B cell (primary cell): ENCODE measurements at regions not wholly inside any gene's neighbourhood (a gene's known extent, or its start where the extent isn't known, plus 50 kb on each side); places are given as distances from the start of the nearest gene placed in this dataset.

ENCODE experiments used
- ATAC-seq: fragments of 200-7000 bp; cut with Tn5 transposase; one replicate; pipeline ENCODE4 v1.10.0; 2021; ENCODE audit warnings: low read depth, mild to moderate bottlenecking, moderate number of reproducible peaks, moderate library complexity
- CTCF ChIA-PET: fragments of 350-600 bp; sonication (Branson Sonifier 250); formaldehyde crosslinking; loops from one replicate; lab custom pipeline; 2021; ENCODE audit warnings: antibody characterized with exemption, inconsistent platforms; lab: Charles Lee
- POLR2A ChIA-PET: fragments of 350-600 bp; sonication (Branson Sonifier 250); formaldehyde crosslinking; loops from one replicate; lab custom pipeline; 2021; ENCODE audit warnings: antibody characterized with exemption; lab: Charles Lee
- DNase-seq: peaks from one replicate; pipeline ENCODE4 v3.0.0; 2013
- H2AFZ ChIP-seq: 2 replicates; pipeline ENCODE4 v1.6.1; 2012; ENCODE audit warnings: mild to moderate bottlenecking, low read depth, low read length; ENCODE audit not compliant: insufficient read depth, poor library complexity, severe bottlenecking
- H3K27ac ChIP-seq, 2 donors: 1 replicate in 1 of 2; 2 replicates in 1 of 2; pipeline ENCODE4 v1.5.1; 2012 to 2013; ENCODE audit warnings: low read length in 2 of 2, mild to moderate bottlenecking in 2 of 2, moderate library complexity in 1 of 2
- H3K27me3 ChIP-seq, 4 experiments: fragments of 200-600 bp in 1 of 4; sonication (generic) in 1 of 4; replicated peaks in 1 of 4; 1 replicate in 2 of 4; 2 replicates in 2 of 4; pipeline versions ENCODE4 v1.6.1 to v1.7.0; 2013 to 2016; ENCODE audit warnings: low read length in 3 of 4, mild to moderate bottlenecking in 2 of 4, mixed read lengths in 1 of 4, moderate library complexity in 1 of 4; ENCODE audit not compliant: insufficient read depth in 4 of 4, control insufficient read depth in 3 of 4; ENCODE audit errors: control extremely low read depth in 1 of 4
- H3K36me3 ChIP-seq, 2 experiments: replicated peaks in 1 of 2; 1 replicate in 1 of 2; 2 replicates in 1 of 2; pipeline versions ENCODE4 v1.6.1 to v1.7.1; 2013; ENCODE audit warnings: low read length in 1 of 2; ENCODE audit not compliant: insufficient read depth in 2 of 2, control insufficient read depth in 1 of 2; ENCODE audit errors: control extremely low read depth in 1 of 2, extremely low read depth in 1 of 2
- H3K4me1 ChIP-seq, 2 donors: fragments of 200-600 bp in 1 of 2; sonication (generic) in 1 of 2; 1 replicate in 1 of 2; 2 replicates in 1 of 2; pipeline versions ENCODE4 v1.5.1 to v1.6.1; 2013 to 2017; ENCODE audit warnings: low read length in 2 of 2; ENCODE audit not compliant: control insufficient read depth in 2 of 2, insufficient read depth in 2 of 2
- H3K4me2 ChIP-seq: replicated peaks from 2 replicates; pipeline ENCODE3; 2012; ENCODE audit warnings: mild to moderate bottlenecking, low read depth, low read length; ENCODE audit not compliant: poor library complexity, severe bottlenecking
- H3K4me3 ChIP-seq, 5 experiments: fragments of 200-600 bp in 1 of 5; sonication (generic) in 1 of 5; 1 replicate in 3 of 5; 2 replicates in 2 of 5; pipeline versions ENCODE4 v1.5.1 to v1.7.0; 2011 to 2016; ENCODE audit warnings: low read length in 4 of 5, mild to moderate bottlenecking in 4 of 5, low read depth in 2 of 5, control low read depth in 1 of 5, moderate library complexity in 1 of 5; ENCODE audit not compliant: insufficient read depth in 1 of 5; ENCODE audit errors: control extremely low read depth in 1 of 5, extremely low read depth in 1 of 5
- H3K79me2 ChIP-seq: fragments of 200-600 bp; sonication (generic); one replicate; pipeline ENCODE4 v1.6.0; 2016; ENCODE audit warnings: low read length; ENCODE audit not compliant: control insufficient read depth, insufficient read depth
- H3K9ac ChIP-seq: fragments of 200-600 bp; sonication (generic); 2 replicates; pipeline ENCODE4 v1.6.1; 2017; ENCODE audit warnings: mild to moderate bottlenecking, low read length, moderate library complexity
- H3K9me3 ChIP-seq, 3 donors: one replicate each; pipeline versions ENCODE4 v1.6.1 to v1.7.1; 2013; ENCODE audit warnings: low read length in 2 of 3; ENCODE audit not compliant: control insufficient read depth in 2 of 3, insufficient read depth in 1 of 3; ENCODE audit errors: control extremely low read depth in 1 of 3
- H4K20me1 ChIP-seq: 2 replicates; pipeline ENCODE4 v1.6.0; 2012; ENCODE audit warnings: mild to moderate bottlenecking, low read length; ENCODE audit not compliant: insufficient read depth, control insufficient read depth, poor library complexity, severe bottlenecking
- H3K27ac Mint-ChIP-seq: one replicate; pipeline ENCODE4 v1.8.0; 2021; ENCODE audit warnings: mixed read lengths
- H3K27me3 Mint-ChIP-seq: one replicate; pipeline ENCODE4 v1.8.0; 2021; ENCODE audit warnings: mixed read lengths
- H3K4me1 Mint-ChIP-seq: one replicate; pipeline ENCODE4 v1.8.0; 2021; ENCODE audit warnings: mixed read lengths
- H3K4me3 Mint-ChIP-seq: one replicate; pipeline ENCODE4 v1.8.0; 2021; ENCODE audit warnings: mixed read lengths
- H3K9me3 Mint-ChIP-seq: one replicate; pipeline ENCODE4 v1.8.0; 2022; ENCODE audit warnings: mixed read lengths; ENCODE audit not compliant: insufficient read depth
- CTCF ChIP-seq: fragments of 200-600 bp; IDR thresholded peaks from one replicate; pipeline ENCODE4 v1.8.0; 2022; ENCODE audit warnings: antibody characterized with exemption, mild to moderate bottlenecking
- EZH2 ChIP-seq: IDR thresholded peaks from 2 replicates; pipeline ENCODE4 v1.6.1; 2012; ENCODE audit warnings: borderline replicate concordance, low read depth, mild to moderate bottlenecking, moderate library complexity, low read length; ENCODE audit not compliant: insufficient read depth, poor library complexity, severe bottlenecking
- WGBS: methylation state at CpG from one replicate; pipeline ENCODE4 v1.1.5; 2013; ENCODE audit warnings: missing lambda C conversion rate; ENCODE audit not compliant: insufficient coverage; 5-methylcytosine and 5-hydroxymethylcytosine counted together
- intact Hi-C: fragments of 100-400 bp; cut with micrococcal nuclease; formaldehyde crosslinking; loops from one replicate; pipeline ENCODE4 v1.10.0; 2022

GRCh38 chr15:31258260-31258659, 68.4 kb upstream of the KLF13 start:
- ChIA-PET CTCF (no interaction called here), POLR2A (interaction anchor here (0.6 to 0.7 kb wide), 2 partner anchors 27 to 38 kb away, joined by 3 to 4 read pairs; no protein-coding TSS in a partner anchor)
- Histone ChIP-seq H3K36me3 (no peaks in the 10 kb centered on the region), H3K27me3 (no peaks in the 10 kb centered on the region), H3K9ac (no peak overlapping the region), H3K9me3 (peaks cover 0 to 7% (median 0%) of the 10 kb centered on the region in 3 donors), H3K79me2 (no peaks in the 10 kb centered on the region), H3K4me1 (peaks cover 53 to 56% of the 10 kb centered on the region in 2 donors), H3K27ac (no peak overlapping the region), H3K4me2 (no peak overlapping the region), H2AFZ (no peak overlapping the region), H4K20me1 (no peaks in the 10 kb centered on the region), H3K4me3 (no peak overlapping the region)
- no peak for DNase-seq
- Mint-ChIP-seq H3K27ac (no peak overlapping the region), H3K4me3 (no peak overlapping the region), H3K27me3 (no peaks in the 10 kb centered on the region), H3K9me3 (no peaks in the 10 kb centered on the region), H3K4me1 (peaks cover 59% of the 10 kb centered on the region)
- no CpG with 5 or more reads among the region's 2 CpGs for WGBS
- TF ChIP-seq EZH2 = no peak
- TF ChIP-seq CTCF = no peak
- intact Hi-C loops = no loop called here
- ATAC-seq = no peak

GRCh38 chr15:31259562-31260252, 66.9 kb upstream of the KLF13 start:
- no peaks in the 10 kb centered on the region for H3K9me3 Mint-ChIP-seq
- WGBS = no CpG with 5 or more reads among the region's 1 CpG
- TF ChIP-seq CTCF (peak; percentile 29), EZH2 (no peak)
- no peak overlapping the region for H3K27ac Mint-ChIP-seq
- Histone ChIP-seq H3K4me3 (no peak overlapping the region), H3K79me2 (no peaks in the 10 kb centered on the region), H3K27me3 (no peaks in the 10 kb centered on the region), H3K27ac (no peak overlapping the region), H3K4me2 (no peak overlapping the region), H3K9me3 (peaks cover 0 to 3% (median 0%) of the 10 kb centered on the region in 3 donors), H2AFZ (no peak overlapping the region), H3K36me3 (no peaks in the 10 kb centered on the region), H3K4me1 (peaks cover 60 to 64% of the 10 kb centered on the region in 2 donors), H3K9ac (no peak overlapping the region), H4K20me1 (no peaks in the 10 kb centered on the region)
- POLR2A ChIA-PET = interaction anchor here (0.8 kb wide), 1 partner anchor 44 kb away, joined by 4 read pairs; no protein-coding TSS in a partner anchor
- no peak overlapping the region for H3K4me3 Mint-ChIP-seq
- intact Hi-C loops = loop anchor here (5.0 kb wide), 3 partner anchors 43 to 228 kb away; no protein-coding TSS in a partner anchor
- H3K4me1 Mint-ChIP-seq = peaks cover 68% of the 10 kb centered on the region
- H3K27me3 Mint-ChIP-seq = no peaks in the 10 kb centered on the region
- no peak for DNase-seq
- ATAC-seq = no peak
- CTCF ChIA-PET = no interaction called here
